Upper lobe of left lung (tissue), 4 donors: ENCODE measurements at regions not wholly inside any gene's neighbourhood (a gene's known extent, or its start where the extent isn't known, plus 50 kb on each side); places are given as distances from the start of the nearest gene placed in this dataset.

ENCODE experiments used
- EP300 ChIP-seq, 4 donors: sonication (generic); formaldehyde crosslinking; IDR thresholded peaks; one replicate each; pipeline ENCODE4 v1.5.1; 2017; ENCODE audit warnings: antibody characterized with exemption in 4 of 4, control low read depth in 2 of 4
- POLR2A ChIP-seq, 4 donors: fragments of 450-650 bp; IDR thresholded peaks; one replicate each; pipeline ENCODE4 v1.5.1; 2016 to 2017; ENCODE audit warnings: antibody characterized with exemption in 4 of 4, mild to moderate bottlenecking in 2 of 4
- TF ChIP-seq, protein P1 (sequence below), 6 experiments: fragments of 450-650 bp in 4 of 6; fragments of 200-600 bp in 2 of 6; sonication (generic) in 2 of 6; IDR thresholded peaks; one replicate each; pipeline ENCODE4 v1.5.1; 2016 to 2019; ENCODE audit warnings: antibody characterized with exemption in 6 of 6

DNA sequence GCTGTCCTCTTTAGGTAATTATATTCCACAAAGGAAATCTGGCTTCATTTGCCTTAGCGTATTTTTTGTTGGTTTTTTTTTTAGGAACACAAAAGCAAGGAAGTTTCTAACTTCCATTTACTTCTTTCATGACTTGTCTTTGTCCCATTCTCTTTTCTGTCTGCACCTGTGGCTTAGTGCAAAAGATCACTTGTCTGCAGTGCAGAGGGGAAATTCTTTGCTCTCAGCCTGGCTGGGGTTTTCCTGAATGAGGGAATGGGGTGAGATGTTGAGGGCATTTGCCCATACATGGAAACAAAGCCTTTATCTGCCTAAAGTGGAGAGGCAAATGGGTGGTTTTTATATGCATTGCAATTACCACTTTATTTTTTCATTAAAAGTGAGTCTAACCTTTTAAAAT is 361.1 kb upstream of the IGFBP3 start:
- TF ChIP-seq, protein P1, sequence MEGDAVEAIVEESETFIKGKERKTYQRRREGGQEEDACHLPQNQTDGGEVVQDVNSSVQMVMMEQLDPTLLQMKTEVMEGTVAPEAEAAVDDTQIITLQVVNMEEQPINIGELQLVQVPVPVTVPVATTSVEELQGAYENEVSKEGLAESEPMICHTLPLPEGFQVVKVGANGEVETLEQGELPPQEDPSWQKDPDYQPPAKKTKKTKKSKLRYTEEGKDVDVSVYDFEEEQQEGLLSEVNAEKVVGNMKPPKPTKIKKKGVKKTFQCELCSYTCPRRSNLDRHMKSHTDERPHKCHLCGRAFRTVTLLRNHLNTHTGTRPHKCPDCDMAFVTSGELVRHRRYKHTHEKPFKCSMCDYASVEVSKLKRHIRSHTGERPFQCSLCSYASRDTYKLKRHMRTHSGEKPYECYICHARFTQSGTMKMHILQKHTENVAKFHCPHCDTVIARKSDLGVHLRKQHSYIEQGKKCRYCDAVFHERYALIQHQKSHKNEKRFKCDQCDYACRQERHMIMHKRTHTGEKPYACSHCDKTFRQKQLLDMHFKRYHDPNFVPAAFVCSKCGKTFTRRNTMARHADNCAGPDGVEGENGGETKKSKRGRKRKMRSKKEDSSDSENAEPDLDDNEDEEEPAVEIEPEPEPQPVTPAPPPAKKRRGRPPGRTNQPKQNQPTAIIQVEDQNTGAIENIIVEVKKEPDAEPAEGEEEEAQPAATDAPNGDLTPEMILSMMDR (IDR thresholded peaks at IDR 0.05), result no peak
- TF ChIP-seq POLR2A (IDR thresholded peaks at IDR 0.05) (no peak), EP300 (IDR thresholded peaks at IDR 0.05) (no peak)
